Adrenal gland (tissue), 5 donors: ENCODE measurements at regions not wholly inside any gene's neighbourhood (a gene's known extent, or its start where the extent isn't known, plus 50 kb on each side); places are given as distances from the start of the nearest gene placed in this dataset.

ENCODE experiments used
- POLR2A ChIP-seq, 2 donors: fragments of 450-650 bp; IDR thresholded peaks; one replicate each; pipeline ENCODE4 v1.6.1; 2017; ENCODE audit warnings: antibody characterized with exemption in 2 of 2, mild to moderate bottlenecking in 2 of 2, moderate library complexity in 1 of 2
- TF ChIP-seq, protein P1 (sequence below), 6 experiments: fragments of 450-650 bp in 4 of 6; fragments of 200-600 bp in 2 of 6; sonication (generic) in 1 of 6; IDR thresholded peaks; 1 replicate in 5 of 6; 2 replicates in 1 of 6; pipeline versions ENCODE4 v1.5.1 to v1.8.0; 2016 to 2021; ENCODE audit warnings: antibody characterized with exemption in 6 of 6, mild to moderate bottlenecking in 2 of 6, moderate library complexity in 1 of 6
- donor health status: DM: no; HTN: no; CAD: no.

DNA sequence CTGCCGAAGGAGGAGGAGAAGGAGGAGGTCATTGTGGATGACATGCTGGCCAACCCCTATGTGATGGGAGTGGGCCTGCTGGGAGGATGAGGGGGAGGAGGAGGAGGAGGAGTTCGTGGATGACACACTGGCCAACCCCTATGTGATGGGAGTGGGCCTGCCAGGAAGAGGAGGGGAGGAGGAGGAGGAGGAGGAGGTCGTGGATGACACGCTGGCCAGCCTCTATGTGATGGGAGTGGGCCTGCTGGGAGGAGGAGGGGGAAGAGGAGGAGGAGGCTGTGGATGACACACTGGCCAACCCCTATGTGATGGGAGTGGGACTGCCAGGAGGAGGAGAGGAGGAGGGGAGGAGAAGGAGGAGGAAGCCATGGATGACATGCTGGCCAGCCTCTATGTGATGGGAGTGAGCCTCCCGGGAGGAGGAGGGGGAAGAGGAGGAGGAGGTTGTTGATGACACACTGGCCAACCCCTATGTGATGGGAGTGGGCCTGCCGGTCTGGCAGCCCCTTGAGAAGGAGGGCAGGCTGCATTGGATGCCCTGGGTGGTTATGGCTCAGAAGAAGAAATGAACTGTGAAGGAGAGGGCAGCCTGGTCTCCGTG, 55.7 kb upstream of the WNT7A start:
- TF ChIP-seq POLR2A (IDR thresholded peaks at IDR 0.05): no peak
- TF ChIP-seq, protein P1, sequence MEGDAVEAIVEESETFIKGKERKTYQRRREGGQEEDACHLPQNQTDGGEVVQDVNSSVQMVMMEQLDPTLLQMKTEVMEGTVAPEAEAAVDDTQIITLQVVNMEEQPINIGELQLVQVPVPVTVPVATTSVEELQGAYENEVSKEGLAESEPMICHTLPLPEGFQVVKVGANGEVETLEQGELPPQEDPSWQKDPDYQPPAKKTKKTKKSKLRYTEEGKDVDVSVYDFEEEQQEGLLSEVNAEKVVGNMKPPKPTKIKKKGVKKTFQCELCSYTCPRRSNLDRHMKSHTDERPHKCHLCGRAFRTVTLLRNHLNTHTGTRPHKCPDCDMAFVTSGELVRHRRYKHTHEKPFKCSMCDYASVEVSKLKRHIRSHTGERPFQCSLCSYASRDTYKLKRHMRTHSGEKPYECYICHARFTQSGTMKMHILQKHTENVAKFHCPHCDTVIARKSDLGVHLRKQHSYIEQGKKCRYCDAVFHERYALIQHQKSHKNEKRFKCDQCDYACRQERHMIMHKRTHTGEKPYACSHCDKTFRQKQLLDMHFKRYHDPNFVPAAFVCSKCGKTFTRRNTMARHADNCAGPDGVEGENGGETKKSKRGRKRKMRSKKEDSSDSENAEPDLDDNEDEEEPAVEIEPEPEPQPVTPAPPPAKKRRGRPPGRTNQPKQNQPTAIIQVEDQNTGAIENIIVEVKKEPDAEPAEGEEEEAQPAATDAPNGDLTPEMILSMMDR (IDR thresholded peaks at IDR 0.05): no peak
